Activated CD8-positive, alpha-beta memory T cell treated with anti-CD3 and anti-CD28 coated beads for 36 hours (primary cell): ENCODE measurements at regions not wholly inside any gene's neighbourhood (a gene's known extent, or its start where the extent isn't known, plus 50 kb on each side); places are given as distances from the start of the nearest gene placed in this dataset.

ENCODE experiments used
- CTCF ChIA-PET: fragments of 350-600 bp; sonication (Branson Sonifier 250); formaldehyde crosslinking; loops from one replicate; lab custom pipeline; 2021; ENCODE audit warnings: antibody characterized with exemption; lab: Charles Lee
- POLR2A ChIA-PET: fragments of 350-600 bp; sonication (Branson Sonifier 250); formaldehyde crosslinking; loops from one replicate; lab custom pipeline; 2021; ENCODE audit warnings: antibody characterized with exemption; lab: Charles Lee

GRCh38 chr2:106941372-106941993, 55.5 kb upstream of the ST6GAL2 start:
- ChIA-PET CTCF (no interaction called here), POLR2A (no interaction called here)

DNA sequence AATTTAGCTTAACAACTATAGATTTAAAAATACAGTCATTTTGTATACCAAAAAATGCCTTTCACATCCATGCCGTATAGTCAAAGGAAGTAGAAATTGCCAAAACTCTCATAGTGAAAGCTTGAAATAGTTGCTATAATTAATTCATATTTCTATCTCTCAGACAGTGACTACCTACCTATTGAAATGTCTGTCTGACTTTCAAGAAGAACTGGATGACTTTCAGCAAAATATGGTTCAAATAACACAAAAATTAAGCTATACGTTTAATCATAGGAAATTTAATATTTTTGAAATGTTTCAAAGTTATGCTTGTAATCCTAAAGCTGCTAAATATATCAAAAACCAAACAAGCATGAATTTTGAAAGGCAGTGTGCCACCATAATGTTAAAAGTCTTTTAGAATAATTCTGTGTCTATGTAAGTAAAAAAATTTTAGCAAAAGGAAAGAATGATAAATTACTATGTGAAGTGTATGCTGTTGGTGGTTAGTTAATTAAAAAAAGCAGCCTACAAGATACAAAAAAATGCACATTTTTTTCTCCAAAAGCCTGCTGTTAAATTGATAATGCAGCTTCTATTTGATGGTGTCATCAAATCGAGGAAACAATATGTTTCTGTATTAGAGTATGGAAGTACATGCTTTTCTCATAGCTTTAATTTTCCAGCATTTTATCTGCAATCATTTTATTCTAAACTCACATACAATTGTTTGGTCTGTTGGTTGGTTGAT, 57.7 kb upstream of the ST6GAL2 start:
- POLR2A ChIA-PET: no interaction called here

GRCh38 chr2:106944215-106944614, 58.2 kb upstream of the ST6GAL2 start:
- POLR2A ChIA-PET: no interaction called here
- CTCF ChIA-PET: no interaction called here

More for the DNA sequence above, 57.7 kb upstream of the ST6GAL2 start:
- CTCF ChIA-PET: no interaction called here

DNA sequence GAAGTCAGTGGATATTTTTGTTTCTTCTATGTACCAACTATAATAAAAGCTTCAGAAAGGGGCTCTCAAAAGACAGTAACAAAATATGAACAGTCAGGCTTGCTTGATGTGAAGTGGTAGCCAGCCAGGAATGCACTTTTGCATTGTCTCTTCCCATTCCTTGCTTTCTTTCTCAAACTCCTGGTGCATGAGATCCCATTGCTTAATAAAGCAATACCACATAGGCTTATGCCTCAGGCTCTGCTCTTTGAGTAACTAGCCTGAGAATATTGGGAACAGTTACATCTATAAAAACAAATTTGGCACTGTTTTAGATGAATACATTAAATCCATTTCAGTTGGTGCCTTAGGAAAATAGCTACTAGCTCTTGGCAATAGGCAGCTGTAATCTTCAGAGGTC, 62.6 kb upstream of the ST6GAL2 start:
- CTCF ChIA-PET: no interaction called here

DNA sequence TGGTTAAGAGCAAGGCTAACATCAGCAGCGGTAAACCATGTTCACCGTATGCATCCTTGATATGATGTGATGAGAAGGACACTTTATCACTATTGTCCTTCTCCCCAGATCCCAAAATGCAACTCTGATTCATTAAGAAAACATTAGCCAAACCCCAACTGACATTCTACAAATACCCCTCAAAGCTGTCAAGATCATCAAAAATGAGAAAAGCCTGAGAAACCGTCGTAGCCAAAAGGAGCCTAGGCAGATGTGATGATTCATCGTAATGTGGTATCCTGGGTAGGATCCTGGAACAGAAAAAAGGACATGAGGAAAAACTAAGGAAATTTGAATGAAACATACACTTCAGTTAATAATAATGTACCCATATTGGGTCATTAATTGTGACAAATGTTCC, 67.3 kb upstream of the ST6GAL2 start:
- CTCF ChIA-PET: no interaction called here
- POLR2A ChIA-PET: no interaction called here

More for the DNA sequence above, 62.6 kb upstream of the ST6GAL2 start:
- POLR2A ChIA-PET: no interaction called here

GRCh38 chr2:106953779-106954178, 67.8 kb upstream of the ST6GAL2 start:
- POLR2A ChIA-PET: no interaction called here
- CTCF ChIA-PET: no interaction called here

DNA sequence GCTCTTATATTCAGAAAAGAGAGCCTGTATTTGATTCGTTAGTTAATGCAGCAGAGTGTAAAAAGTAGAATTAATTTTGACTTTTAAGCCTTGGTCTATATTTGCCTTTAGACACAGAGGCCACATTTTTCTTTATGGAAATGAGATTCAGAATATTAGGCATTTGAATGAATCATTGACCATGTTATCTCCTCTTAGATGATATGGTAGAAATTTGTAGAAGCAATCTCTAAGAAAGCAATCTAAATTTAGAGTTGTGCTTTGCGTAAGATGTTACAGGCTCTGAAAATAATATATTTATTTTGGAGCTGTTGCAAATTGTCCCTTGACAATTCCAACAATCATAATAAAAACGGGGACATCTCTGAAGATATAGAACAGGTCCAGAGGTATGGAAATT, 68.3 kb upstream of the ST6GAL2 start:
- ChIA-PET POLR2A (no interaction called here), CTCF (no interaction called here)

DNA sequence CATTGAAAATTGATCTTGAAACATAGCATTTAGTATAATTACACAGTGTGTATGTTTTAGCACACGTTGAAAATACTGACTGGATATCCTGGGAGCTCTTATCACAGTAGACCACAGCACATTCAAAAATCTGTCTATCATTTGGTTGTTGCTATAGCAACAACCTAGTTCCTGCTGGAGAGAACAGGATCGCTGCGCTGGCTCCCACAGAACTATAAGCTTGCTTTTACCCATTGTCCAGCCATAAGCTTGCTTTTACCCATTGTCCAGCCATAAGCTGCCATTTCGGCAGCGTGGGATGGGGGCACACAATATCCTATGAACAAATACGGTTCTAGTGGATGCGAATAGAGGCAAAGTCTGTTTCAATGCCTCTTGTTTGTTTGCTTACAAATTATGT, 70.4 kb upstream of the ST6GAL2 start:
- ChIA-PET POLR2A (no interaction called here), CTCF (no interaction called here)

GRCh38 chr2:106956879-106957278, 70.9 kb upstream of the ST6GAL2 start:
- CTCF ChIA-PET: no interaction called here
- POLR2A ChIA-PET: no interaction called here

DNA sequence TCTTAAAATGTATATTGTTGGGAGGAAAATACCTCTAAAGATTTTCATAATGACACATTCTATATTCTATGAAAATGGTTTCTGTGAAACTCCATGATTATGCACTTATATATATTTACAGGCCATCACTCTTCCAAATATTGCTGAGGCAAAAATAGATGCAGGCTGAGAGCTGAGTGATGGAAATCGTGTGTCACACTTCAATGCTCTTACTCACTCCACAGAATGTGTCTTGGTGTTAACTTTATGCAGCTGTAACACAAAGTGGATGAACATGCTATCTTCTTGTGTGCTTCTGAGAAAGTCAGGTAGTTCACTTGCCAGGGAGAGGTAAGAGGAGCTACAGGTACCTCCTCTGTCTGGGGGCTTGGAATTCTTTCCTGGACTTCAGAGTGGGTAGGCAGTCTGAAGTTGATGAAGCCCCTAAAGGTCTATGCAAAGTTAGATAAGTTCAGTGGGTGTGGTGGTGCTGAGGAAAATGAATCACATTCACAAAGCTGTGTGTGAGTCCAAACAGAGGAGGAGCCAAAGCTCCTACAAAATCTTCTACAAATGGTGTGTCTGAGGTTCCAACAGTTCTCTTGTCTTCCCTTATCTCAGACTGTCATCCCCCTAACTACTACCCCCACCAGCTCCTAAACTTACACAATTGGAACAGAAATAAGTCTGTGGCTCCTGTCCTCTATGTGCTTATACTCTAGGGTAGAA, 74.2 kb upstream of the ST6GAL2 start:
- ChIA-PET CTCF (no interaction called here), POLR2A (no interaction called here)

DNA sequence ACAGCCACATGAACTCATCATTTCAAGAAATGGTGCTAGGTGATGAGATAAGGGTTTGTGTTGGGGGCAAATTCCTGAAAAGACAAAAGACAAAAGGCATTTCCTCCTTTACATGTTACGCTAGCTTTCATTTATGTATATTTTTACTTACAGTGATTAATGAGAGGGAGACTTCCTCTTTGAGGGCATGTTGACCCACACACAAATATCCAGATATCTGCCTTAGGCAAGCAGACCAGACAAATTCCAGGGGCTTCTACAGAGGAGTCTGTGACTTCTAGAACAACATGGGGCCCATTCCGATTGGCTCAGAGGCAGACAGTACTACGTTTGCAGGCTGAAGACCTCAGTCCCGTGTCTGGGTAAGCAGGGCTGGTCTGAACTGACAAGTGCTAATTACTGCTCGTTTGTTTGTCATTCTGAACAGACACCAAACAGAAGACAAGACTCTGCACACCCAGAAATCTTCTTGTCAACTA, 74.8 kb upstream of the ST6GAL2 start:
- POLR2A ChIA-PET: no interaction called here
- CTCF ChIA-PET: no interaction called here

GRCh38 chr2:106961328-106961727, 75.4 kb upstream of the ST6GAL2 start:
- CTCF ChIA-PET: no interaction called here
- POLR2A ChIA-PET: no interaction called here

DNA sequence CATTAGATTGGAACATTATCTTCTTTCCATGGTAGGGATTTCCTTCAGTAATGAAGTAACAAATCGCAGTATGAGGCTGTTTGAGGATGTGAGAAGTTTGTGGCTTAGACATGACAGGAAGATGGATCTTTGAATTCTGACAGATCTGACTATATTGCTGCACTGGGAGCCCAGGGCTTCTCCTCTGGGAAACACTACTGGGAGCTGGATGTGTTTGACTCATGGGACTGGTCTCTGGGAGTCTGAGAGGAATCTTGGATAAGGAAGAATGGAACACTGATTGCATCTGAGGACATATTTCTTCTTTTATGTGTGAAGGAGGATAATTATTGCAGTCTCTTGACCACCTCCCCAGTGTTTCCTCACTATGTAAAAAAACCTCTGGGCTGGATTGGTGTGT, 77.2 kb upstream of the ST6GAL2 start:
- CTCF ChIA-PET: no interaction called here
- POLR2A ChIA-PET: no interaction called here

DNA sequence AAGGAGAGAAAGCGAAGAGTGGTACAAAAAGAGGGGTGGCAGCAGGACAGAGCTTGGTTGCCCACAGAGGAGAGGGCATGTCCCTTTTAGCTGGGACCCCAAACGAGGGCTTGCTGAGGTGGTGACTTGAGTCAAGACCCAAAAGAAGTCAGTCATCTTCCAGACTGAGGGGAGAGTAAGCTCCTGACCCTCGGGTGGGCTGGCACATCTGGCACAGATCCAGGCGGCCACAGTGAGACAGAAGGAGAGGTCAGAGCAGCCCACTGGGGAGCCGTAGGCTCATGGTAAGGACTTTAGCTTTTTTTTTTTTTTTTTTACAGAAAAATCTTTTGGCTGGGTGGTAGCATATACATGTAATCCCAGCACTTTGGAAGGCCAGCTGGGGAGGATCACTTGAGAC, 77.9 kb upstream of the ST6GAL2 start:
- CTCF ChIA-PET: no interaction called here

GRCh38 chr2:106965611-106966010, 79.6 kb upstream of the ST6GAL2 start:
- ChIA-PET POLR2A (no interaction called here), CTCF (no interaction called here)

More for the DNA sequence above, 77.9 kb upstream of the ST6GAL2 start:
- POLR2A ChIA-PET: no interaction called here

DNA sequence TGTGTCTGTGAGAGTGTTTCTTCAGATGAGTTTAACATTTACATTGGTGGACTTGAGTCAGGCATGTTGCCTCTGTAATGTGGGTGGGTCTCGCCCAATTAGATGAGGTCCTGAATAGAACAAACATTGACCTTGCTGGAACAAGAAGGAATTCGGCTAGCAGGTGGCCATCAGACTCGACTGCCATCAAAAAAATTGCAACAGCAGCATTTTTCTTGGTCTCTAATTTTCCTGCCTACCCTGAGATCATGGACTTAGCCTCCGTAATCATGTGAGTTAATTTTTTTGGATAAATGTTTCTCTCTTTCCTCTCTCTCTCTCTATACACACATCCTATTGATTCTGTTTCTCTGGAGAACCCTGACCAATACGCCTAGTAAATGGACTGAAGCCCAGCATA, 83.8 kb upstream of the ST6GAL2 start:
- ChIA-PET CTCF (no interaction called here), POLR2A (no interaction called here)

GRCh38 chr2:106970471-106971261, 84.7 kb upstream of the ST6GAL2 start:
- ChIA-PET POLR2A (no interaction called here), CTCF (no interaction called here)

DNA sequence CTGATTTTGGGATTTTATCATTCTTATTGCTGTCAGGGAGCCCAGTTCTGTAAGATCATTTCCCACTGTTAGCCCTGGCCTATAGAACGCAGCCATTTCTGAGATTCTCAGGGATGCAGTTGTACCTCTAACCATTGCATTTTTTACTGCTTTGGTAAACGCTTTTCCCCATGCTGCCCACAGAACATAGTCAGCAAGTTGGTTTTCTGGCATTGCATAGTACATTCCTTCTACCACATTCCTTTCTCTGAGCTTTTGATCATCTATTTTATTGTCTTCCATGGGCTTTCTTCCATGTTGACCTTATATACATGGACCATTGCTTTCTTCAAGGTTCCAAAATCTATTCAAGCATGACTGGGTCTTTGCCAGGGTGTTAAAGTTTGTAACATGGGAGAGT, 86.8 kb upstream of the ST6GAL2 start:
- CTCF ChIA-PET: no interaction called here
- POLR2A ChIA-PET: no interaction called here

DNA sequence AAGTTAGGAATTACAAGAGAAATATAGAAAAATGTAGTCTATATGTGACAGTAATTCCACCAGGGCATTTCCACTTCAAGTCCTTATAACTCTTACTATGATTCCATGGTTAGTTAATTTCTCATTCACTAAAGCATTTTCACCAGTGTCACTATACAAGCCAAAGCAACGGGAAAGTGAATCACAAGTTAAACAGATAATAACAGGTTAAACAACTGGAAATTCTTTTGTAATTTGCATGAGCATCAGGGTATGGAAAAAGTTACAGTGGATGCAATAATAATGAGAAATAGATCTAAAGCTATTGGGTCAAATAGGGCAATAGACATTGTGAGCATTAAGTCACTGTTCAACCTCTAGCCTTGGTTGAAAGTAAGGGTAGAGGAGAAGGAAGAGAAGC, 88.9 kb upstream of the ST6GAL2 start:
- CTCF ChIA-PET: no interaction called here
- POLR2A ChIA-PET: no interaction called here

- POLR2A ChIA-PET: no interaction called here
- CTCF ChIA-PET: no interaction called here
These were observed 89.7 kb upstream of the ST6GAL2 start for GRCh38 chr2:106975641-106976040.
